GM12872 (cell line): ENCODE measurements at regions not wholly inside any gene's neighbourhood (a gene's known extent, or its start where the extent isn't known, plus 50 kb on each side); places are given as distances from the start of the nearest gene placed in this dataset.

Experiments used
- TF ChIP-seq, protein P1 (sequence below): IDR thresholded peaks from 3 replicates; pipeline ENCODE4 v1.5.1; 2011; ENCODE audit warnings: low read depth, mild to moderate bottlenecking, low read length, moderate library complexity; ENCODE audit not compliant: insufficient read depth

DNA sequence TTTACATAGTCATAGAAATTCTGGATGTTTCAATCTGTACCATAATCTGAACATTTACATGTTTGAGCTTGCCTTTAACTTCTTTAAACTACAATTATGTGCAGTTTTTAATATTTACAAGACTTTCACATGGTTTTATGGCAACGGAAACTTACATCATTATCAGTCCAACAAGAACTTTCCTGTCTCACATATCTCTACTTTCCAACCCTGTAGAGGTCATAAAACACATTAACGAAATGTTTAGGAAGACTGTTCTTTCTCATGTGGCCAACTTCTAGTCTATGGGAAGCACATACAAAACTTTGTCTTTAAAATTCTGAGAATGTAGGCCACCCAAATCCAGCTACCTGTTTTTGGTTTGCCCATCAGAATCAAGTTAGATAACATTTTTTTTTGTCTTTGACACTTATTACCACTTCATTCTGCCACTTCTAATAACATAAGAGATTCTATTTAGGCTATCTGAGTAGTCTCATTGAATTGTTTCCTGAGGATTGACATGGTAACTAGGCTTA lies 693.2 kb downstream of the KCNJ3 start:
- TF ChIP-seq, protein P1, sequence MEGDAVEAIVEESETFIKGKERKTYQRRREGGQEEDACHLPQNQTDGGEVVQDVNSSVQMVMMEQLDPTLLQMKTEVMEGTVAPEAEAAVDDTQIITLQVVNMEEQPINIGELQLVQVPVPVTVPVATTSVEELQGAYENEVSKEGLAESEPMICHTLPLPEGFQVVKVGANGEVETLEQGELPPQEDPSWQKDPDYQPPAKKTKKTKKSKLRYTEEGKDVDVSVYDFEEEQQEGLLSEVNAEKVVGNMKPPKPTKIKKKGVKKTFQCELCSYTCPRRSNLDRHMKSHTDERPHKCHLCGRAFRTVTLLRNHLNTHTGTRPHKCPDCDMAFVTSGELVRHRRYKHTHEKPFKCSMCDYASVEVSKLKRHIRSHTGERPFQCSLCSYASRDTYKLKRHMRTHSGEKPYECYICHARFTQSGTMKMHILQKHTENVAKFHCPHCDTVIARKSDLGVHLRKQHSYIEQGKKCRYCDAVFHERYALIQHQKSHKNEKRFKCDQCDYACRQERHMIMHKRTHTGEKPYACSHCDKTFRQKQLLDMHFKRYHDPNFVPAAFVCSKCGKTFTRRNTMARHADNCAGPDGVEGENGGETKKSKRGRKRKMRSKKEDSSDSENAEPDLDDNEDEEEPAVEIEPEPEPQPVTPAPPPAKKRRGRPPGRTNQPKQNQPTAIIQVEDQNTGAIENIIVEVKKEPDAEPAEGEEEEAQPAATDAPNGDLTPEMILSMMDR = no peak

DNA sequence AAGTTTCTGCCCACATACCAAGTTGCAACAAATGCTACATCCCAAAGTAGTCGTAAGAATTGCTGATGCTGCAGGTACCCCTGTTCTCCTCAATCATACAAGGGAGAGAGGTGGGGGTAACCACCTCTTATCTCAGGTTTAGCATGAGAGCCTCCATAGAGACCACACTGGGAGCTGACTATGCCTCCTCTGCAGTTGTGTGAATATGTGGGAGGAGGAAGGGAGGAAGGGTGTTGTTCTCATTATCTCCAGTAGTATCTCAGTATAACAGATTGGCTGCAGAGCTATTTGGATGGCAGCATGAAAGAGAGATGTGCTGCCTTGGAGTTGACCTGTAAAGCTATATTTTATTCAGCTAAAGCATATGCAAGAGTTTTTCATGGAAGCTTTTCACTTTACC lies 690.7 kb downstream of the KCNJ3 start:
- TF ChIP-seq, protein P1 = no peak

DNA sequence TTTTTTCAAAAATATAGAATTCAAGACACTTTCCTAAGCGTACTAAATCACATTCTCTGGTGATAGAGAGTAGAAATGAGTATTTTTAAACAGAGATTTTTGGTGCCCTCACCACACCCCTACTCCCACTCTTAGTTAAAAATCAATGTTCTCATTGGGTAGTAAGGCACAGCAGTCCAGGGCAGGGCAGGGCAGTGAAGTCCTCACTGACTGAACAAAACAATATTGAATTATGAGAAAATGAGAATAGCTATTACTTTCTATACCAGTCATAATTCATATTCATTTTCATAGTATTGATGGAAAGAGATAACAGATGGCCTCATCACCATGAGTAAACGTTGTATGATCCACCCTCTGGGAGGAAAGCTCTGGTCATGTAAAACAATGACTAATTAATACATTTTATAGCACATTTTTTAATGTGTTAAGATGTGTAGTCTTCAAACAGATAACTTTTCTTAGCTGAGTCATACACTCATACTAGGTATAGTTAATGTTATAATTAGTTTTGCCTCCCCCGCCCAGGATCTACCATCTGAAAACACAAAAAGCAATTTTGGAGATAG lies 686.1 kb downstream of the KCNJ3 start:
- TF ChIP-seq, protein P1 = no peak

DNA sequence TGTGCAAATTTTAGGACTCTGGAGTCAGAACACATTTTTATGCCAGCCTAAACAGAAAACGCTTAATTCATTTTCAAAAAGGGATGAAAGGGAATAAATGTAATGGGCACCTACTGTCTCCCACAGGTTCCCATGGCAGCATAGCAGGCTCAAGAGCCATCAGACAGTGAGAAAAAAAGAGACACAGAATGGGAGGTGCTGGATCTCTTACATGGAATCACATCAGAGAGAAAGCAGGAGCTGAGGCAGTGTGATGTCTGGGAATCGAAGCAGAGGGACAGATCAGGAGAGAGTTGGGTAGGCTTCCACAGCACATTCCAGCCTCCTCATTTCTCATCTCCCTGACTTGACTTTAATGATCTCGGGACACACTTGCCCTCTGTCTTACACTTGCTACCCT lies 684.3 kb downstream of the KCNJ3 start:
- TF ChIP-seq, protein P1 = no peak

DNA sequence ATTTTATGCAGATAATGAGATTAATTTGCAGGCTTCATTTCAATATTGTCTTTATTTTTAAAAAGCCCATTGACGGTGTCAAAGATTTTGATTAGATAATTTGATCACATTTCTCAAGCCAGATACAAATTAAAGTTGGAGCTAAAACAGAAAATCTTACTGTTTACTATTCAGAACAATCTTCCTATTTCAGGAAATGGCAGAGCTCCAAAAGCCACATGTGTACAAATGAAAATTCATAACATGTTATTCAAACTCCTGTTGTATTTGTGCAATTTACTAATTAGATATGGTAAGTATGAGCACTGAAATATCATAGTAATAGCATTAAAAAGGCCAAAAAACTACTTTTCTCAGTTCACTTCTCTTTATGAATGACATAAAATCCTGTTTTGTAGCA lies 682.9 kb downstream of the KCNJ3 start:
- TF ChIP-seq, protein P1 = no peak

DNA sequence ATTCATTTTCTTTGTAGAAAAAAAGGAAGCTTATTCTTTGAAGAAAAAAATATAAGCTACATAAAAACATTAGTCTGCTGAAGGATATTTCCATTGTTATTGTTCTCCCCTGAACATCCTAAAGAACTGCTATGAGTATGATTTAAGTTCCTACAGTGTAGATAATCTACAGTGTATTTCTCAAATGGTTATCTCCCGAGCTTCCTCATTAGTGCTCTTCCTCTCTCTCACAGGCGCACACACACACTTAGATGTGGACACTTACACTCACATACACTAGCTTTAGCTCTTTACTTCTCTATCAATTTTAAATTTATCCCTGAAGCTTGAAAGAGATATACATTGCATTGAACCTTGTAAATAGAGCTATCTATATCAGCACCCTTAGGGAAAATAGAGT lies 681.0 kb downstream of the KCNJ3 start:
- TF ChIP-seq, protein P1 = no peak

DNA sequence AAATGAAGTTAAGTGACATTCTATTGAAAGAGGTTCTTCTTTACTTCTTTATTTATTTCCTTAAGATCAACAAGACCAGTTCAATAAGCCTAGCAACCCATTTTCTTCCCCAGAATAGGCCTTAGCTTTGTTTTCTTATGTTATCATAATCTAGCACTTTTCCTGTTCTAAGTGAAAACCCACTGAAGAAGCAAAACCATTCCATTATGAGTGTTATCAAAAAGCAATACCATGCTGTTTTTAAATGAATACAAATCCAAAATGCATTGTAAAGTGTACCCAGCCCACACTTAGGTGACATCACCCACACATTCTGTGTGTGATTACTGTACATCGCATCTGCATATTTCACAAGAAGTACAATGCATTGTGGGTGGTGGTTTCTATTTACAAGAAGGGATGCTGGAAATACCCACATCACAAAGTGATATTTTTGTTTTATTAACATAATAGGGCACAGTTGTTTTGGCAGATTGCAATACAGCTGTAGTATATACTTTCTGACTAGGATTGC lies 679.5 kb downstream of the KCNJ3 start:
- TF ChIP-seq, protein P1 = no peak

DNA sequence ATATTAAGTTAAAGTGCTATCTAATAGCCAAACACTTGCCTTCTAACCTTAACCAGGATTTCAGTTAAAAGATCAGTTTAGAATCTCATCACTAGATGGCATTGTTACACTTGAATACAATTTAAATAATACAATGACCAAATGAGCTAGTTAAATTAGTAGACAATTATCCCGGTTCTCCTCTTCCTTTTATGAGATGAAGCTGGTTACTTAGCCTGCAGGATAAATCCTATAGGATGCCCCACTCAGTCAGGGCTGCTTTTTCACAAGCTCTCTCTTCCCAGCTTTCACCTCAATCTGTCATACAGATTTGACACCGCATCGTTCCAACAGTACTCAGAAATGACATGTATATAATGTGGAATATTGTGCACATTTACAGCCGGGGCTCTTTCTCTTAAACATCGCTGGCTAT lies 678.8 kb downstream of the KCNJ3 start:
- TF ChIP-seq, protein P1 = no peak
